NCI-H2171 treated with DMSO at 0.1 percent for 48 hours (cell line): ENCODE measurements at regions not wholly inside any gene's neighbourhood (a gene's known extent, or its start where the extent isn't known, plus 50 kb on each side); places are given as distances from the start of the nearest gene placed in this dataset.

Experiments used
- DNase-seq: peaks from one replicate; lab custom pipeline; 2025; lab: John Stamatoyannopoulos, UW

DNA sequence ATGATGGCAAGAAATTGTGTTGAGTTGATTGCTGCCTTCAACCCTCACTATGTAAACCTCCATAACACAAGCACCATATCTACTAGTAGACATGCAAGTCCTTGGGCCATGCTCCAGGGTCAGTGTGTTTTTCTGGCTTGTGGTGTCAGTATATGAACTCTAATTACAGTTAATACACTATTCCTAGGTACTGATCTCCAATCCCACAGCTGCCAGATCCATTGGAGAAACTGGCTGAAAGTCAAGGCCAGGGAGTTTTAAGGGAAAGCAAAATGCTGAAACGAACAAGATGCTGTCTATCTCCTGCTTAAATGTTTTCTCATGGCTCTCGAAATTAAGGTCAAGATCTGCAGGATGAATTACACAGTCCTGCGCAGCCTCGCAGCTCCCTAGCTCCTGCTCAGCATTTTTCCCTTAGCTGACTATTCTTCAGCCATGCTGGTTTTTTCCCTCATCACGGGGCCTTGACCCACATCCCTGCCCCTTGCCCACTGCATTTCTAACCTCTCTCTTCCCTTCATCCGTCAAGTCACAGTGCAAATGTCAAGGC lies 425.0 kb upstream of the ADAMTS9 start:
- no peak for DNase-seq

DNA sequence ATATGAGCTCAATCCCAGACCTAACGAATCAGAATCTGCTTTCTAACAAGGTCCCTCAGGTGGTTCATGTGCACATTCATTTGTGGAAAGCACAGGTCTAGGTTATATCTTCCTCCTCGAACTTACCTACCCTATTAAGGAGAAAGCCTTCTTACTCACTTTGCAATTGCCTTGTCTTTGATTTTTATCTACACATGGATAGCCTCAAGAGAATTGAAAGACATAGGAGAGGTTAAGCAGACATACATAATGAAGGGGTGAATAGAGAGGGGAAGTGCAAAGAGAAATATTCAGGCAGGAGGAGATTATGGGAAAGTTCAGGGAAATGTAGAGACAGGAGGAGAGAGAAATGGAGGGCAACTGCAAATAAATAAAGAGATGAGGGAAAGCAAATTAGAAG lies 422.9 kb upstream of the ADAMTS9 start:
- no peak for DNase-seq

DNA sequence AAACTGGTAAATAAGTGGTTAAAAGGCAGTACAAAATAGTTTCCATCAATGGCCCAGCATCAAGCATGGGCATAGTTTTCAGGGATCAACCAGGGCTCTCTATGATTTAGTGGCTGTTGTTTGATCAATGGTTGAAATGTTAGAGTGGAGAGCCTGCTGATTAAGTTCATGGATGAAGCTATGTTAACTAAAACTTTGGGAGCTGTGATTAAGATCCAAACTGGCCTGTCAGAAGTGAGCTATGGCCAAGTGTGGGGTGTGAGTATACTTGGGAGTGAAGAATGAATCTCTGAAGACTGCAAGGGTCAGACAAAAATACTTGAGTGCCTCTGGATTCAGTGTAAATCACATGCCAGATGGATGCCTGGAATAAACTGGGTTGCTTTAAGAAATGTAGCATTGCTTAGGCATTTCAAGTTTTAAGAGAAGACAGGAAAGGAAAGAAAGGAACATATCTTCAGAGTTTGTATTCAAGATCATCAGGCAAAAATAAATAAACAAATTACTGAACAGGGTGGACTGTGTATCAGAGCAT lies 422.2 kb upstream of the ADAMTS9 start:
- no peak for DNase-seq

DNA sequence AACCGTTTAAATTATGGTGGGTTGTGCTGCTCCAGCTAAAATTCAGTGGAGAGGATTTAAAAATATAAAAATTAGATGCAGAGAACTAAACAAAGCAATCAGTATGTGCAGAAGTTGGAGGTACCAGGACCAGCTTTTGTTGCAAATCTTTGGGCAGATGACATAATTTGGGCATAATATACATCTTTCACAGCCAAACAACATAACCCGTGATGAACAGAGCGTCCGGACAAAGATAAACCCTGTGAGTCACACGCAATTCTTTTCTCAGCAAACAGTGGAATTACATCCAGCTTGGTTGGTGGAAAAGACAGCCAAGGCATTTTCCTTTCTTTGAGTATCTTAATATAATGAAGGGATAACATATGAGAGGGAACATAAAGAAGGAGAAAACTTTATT lies 419.4 kb upstream of the ADAMTS9 start:
- DNase-seq: no peak

DNA sequence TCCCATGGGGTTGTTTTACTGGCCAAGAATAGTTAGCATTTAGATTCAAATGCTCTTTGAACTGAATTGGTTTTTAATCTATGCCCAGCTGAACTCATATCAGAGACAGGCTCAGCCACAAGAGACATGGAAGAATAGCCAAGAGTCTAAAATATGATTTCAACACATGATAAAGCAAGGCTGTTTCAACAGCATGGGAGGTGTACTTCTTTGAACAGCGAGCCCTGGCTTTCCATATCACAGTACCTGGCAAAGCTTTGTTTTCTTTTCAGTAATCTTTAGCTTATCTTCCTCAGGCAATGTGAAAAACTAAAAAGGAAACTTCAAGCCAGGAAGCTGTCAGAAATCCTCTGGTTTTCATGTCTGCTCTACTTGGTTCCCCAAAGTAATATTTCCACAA lies 413.6 kb upstream of the ADAMTS9 start:
- DNase-seq: no peak

DNA sequence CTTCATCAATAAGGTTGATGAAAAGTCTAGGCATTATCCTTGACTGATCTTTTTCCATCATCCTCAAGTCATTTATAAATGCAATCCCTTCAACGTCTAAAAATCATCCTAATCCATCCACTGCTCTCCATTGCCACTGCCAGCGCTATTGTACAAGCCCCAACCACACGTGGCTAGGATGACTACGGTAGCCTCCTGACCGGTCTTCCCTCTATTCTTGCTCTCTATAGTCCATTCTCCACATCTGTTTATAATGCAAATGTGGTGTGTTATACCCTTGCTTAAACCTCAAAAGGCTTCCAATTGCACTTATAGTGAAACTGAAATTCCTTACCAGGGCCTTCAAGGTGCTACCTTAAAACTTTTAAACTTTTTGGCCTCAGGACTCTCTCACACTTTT lies 410.6 kb upstream of the ADAMTS9 start:
- no peak for DNase-seq

DNA sequence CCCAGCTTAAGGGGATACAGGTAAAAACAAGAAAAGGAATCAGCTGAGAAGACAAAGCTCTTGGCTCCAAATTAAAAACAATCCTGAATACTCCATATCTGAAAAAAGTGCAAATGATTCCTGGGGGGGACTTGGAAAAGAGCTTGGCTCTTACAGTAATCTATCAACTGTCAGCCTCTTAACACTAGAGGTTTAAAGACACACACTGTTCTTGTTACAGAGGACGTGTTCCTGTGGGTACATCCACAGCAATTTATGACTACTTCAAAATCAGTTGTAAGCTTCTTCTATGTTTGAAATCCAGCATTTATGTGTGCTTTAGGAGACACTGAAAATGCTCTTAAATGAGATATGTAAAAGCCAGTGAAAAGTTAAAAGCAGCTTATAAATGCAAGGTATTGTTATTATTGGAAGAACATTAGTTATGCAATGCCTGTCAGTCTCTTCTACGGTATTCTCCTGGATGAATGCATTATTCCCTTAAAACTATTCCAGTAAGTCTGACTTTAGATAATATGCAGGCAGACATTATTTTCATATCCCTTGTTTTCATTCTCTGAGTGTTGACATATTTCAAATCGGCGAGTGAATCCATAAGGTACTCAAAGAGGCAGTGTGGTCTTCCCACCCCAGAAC lies 408.4 kb upstream of the ADAMTS9 start:
- no peak for DNase-seq

DNA sequence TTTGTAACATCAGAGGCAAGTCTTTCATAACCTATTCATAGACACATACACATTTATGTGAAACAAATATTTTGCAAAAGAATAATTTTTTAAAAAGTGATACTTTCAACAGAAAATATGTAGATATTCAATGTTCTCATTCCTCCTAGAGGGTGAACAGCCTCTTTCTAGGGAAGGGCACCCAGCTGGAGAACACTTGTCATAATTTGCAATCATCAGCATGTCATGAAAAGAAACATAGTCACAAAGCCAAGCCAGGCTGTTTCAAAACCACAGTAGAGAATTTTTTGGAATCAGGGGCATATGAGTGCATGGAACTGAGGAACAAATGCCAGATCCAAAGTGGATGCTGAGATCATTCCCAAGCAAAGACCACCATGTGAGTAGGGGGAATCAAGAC lies 406.9 kb upstream of the ADAMTS9 start:
- DNase-seq: no peak

DNA sequence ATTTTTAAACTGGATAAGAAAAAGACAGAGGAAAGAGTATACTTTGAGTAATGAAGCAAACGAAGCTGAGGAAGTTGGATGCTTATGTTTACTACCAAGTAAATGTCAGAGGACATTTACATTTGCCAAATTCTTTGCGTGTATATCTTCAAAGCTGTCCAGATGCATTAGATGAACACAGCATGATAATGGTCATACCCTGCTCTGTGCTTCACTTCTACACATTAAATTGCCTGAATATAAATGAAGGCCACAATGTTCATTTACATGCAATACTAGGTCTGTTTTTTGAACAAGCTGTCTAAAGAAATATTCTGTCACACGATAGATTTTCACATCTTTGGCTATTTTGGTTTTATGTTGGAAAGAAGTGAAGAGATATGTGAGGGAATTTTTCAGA lies 405.8 kb upstream of the ADAMTS9 start:
- no peak for DNase-seq

DNA sequence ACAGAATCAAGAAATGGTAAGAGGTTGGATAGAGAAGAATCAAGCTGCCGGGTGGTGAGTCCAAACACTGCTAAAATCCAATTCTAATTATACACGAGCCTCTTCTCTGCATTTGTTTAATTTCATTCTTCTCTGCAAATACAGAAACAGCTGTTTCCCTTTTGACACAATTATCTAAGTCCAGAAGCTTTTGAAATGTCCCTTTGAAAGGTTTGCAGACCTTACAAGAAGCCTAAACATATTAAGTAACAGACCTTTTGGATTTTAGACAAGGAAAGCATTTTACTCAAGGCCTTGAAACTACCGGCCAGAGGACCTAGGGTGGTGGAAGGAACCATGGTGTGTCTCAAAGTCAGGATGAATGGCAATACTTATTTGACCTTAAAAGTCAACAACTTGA lies 403.8 kb upstream of the ADAMTS9 start:
- DNase-seq: no peak

DNA sequence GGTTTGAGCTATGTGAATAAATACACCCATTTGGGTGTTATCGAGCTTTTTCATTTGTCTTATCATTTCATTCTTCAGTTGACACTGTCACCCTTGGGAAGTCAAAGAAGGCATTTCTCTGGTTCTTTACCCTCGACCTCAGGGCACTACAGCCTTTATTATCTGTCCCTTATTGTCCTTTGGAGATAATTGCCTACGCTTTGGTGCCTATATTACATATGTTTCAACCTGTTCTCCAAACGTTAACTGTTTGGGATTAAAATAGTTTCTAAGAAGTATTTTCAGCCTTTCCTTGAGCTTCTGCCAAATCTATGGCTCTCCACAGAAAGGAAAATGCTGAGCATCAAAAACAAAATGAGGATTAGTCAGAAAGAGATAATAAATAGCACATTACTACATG lies 395.4 kb upstream of the ADAMTS9 start:
- DNase-seq: no peak

DNA sequence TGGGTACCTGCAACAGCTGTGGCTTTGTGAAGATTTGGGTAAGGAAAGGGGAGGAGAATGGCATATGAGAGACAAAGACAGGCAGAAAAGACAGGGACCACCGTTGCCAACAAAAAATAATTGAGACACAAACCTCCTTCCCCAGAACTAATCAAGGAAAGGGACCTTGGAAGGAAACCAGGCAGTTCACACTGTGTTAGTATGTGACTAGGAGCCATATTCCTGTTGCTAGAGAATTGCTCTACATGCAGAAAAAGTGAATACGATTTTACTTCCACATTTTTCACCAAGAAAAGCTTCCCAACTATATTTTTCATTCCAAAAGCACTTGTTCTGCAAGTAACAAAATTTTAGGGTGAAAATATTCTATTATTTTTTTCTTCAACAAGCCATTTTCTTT lies 393.7 kb upstream of the ADAMTS9 start:
- DNase-seq: no peak

DNA sequence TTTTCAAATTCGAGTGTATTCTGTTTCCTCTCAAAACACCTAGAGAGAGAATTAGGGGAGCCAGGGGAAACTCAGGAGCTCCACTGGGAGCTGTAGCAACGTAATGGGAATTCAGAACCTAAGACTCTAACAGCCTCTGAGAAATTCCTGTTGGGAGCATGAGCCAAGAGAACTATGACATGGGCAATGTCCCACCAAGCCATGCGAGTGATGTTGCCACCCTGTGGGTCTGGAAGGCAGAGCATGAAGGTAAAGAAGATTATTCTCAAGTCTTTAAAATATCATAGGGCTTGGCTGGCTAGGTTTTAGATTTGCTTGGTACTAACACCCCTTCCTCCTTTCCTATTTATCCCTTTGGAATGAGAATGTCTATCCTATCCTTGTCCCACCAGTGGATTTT lies 392.6 kb upstream of the ADAMTS9 start:
- DNase-seq: no peak

DNA sequence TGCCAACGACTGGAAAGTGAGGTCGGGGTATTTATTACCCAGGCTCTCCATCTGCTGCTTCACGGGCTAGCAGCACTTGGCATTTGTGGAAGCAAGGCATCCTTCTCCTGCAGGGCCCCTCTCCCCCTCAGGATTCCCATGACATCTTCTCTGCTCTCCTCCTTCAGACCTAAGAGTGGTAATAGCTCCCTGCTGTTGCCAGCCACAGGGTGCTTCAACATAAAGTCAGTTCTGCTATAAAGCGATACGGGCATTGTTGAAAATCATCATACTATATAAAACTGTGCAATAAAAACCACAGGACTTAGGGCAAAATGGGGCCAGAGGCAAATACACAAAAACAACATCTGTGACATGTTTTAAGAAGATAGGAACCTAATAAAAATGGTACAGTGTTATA lies 391.8 kb upstream of the ADAMTS9 start:
- DNase-seq: no peak

DNA sequence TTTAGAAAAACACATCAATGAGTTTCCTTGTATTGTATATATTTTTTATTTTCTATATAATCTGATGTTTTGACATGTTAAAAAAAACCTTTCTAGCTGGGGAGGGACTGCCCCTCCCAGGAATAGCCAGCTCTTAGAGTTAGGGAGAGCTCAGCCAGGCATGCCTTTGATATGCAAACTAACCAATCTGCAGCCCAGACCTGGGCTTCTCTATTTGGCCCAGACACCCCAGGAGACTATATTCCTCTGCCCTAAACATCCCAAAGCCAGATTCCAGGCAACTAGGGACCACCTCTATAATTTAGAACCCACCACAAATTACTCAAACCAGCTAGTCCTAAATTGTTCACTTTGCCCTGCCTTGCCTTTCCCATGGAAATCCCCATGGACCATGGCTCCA lies 390.9 kb upstream of the ADAMTS9 start:
- no peak for DNase-seq

DNA sequence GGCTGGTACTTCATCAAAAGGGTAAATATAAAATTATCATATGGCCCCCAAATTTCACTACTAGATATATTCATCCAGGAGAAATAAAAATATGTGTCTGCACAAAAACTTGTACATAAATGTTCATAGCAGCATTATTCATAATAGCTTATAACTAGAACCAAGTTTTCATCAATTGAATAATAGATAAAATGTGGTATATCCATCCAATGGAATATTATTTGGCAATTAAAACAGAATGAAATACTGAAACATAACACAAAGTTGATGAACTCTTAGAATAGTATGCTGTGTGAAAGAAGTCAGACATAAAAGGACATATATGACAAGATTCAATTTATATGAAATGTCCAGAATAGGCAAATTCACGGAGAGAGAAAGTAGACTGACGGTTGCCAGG lies 389.3 kb upstream of the ADAMTS9 start:
- DNase-seq: no peak

DNA sequence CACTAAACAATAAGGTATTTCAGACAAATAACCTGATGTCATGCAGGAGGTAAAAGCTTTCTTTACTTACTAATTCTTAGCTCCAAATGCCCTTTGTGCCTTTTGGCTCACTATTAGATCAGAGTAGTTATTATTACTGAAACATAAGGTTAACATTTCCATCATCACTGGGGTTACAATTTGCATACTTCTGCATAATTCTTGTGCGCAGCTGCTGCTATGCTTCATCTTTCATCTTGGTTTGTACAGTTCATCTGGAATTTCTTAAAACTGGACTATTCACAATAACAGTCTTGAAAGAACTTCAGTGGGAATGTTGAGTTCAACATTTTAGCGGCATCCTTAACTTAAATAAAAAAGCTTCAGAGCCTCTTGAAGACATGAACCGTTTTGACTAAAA lies 383.2 kb upstream of the ADAMTS9 start:
- DNase-seq: no peak

DNA sequence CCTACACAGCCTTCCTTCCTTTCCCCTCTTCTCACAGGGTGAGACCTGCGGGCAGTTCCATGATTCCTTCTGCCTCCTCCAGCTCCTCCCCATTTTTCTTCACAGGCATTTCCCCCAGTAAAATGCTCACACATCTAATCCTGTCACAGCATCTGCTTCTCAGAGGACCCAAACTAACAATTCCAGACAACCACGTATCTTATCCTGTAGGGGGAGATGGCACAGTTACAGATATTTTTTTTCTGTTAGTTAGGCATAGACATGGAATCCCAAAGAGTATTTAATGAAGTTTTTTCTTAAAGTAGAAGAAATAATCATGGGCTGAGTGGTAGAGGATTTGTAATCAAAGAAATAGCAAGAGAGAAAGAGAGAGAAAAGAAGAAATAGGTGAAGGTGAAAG lies 373.1 kb upstream of the ADAMTS9 start:
- no peak for DNase-seq

DNA sequence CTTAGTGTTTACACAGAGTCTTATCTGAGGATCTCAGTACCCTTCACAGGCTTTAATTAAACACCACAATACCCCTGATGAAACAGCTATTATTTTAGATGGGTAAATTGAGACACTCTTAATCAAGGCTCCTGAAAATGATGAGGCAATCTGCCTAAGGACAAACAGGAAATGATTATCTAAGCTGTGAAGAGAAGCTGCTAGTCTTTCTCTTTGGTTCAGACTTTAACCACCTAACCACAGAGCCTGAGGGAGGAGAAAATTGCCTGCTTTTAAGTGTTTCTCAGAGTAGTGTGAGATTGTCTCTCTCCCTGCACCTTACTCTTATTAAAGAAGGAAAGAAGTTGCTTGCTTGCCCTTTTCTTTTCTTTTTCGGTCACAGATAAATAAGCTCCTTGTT lies 364.3 kb upstream of the ADAMTS9 start:
- no peak for DNase-seq

DNA sequence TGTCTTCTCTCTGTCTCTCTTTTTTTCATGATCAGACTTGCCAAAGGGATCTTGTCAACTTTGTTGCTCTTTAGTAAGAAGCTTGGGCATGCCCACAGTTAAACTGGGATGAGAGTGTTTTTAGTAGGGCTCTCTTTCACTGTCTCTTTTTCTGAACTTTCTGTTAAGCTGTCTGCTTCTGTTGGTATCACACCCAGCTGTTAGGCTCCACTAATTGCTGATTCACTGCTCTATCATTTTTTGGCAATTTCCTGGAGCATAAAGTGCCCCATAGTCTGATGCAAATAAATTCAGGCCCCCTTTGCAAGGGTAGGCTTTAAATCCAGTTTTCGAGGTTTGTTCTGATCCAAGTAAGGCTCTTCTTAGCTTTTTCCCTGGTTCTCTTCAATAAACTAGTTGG lies 360.4 kb upstream of the ADAMTS9 start:
- DNase-seq: no peak

DNA sequence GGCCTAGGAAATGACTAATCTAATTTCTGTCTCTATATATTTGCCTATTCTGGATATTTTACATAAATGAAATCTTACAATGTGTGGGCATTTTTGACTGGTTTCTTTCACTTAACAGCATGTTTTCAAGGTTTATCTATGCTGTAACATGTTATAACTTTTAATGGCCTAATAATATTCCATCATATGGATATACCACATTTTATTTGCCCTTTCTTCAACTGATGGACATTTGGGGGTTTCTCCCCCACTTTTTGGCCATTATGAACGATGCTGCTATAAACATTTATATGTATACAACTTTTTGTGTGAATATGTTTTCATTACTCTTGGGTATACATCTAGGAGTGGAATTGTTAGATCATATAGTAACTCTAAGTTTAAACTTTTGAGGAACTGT lies 357.3 kb upstream of the ADAMTS9 start:
- DNase-seq: no peak

DNA sequence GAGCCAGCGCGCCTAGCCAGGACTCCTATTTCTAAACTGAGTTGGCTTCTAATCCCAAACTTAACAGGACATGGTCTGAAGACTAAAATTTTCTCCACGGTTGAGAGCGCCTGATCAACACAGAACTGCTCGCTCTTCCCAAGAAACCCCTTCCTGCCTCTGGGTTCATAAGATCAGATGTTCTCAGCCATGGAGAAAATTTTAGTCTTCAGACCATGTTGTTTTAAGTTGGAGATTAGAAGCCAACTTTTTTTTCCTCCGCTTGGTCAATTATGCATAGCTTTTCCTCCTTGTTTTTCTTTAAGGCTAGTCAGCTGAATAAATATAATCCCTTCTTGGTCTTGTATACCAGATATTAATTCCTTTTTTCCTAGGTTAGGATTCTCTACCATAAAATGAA lies 356.6 kb upstream of the ADAMTS9 start:
- DNase-seq: no peak

DNA sequence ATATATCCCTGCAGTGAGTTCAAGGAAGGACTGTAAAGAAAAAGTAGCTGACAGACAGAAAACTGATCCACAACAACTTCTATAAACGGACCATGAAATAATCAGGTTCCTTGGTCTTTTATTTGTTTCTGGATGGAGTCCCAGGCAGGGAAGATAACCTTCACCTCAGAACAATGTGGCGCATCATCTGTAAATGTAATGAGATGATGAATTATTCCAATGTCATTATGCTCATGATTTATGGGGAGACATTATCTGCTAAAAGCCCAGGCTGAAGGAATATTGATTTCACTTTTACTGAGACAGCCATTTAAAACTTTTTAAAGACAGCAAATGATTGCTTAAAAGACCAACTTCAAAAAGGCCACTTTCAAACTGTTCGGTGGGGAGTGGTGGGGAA lies 354.9 kb upstream of the ADAMTS9 start:
- no peak for DNase-seq

DNA sequence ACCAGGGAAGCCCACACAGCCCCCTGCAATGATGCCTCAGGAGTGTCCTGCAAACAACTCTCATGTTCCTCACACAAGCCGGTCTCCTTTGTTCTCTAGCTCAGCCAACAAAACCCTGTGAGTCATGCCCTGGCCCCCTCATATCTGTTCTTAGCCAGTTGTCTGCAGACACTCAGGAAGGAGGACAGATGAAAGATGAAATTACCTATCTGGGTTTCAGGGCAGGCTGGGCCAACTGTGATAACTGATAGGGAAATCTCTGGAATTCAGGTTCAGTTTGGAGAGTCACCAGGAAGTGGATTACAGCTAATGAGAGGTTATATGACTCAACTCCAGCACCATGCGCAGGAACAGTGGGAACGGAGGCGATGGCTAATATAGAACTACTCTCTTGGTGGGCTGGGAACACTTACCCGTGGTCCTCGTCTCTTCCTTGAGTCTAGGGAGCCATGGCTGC lies 352.0 kb upstream of the ADAMTS9 start:
- no peak for DNase-seq
